Kidney epithelial cell (primary cell): ENCODE measurements at regions not wholly inside any gene's neighbourhood (a gene's known extent, or its start where the extent isn't known, plus 50 kb on each side); places are given as distances from the start of the nearest gene placed in this dataset.

ENCODE experiments used
- DNase-seq: peaks from one replicate; pipeline ENCODE4 v3.0.0-alpha.2; 2010; ENCODE audit warnings: low read depth
- H3K27me3 ChIP-seq: 2 replicates; pipeline ENCODE4 v1.6.0; 2011; ENCODE audit warnings: low read length; ENCODE audit not compliant: control insufficient read depth, insufficient read depth
- H3K36me3 ChIP-seq: 2 replicates; pipeline ENCODE4 v1.5.1; 2011; ENCODE audit warnings: low read length; ENCODE audit not compliant: control insufficient read depth, insufficient read depth
- H3K4me3 ChIP-seq: 2 replicates; pipeline ENCODE4 v1.5.1; 2011; ENCODE audit warnings: low read depth, mild to moderate bottlenecking, control low read depth, low read length
- TF ChIP-seq, protein P1 (sequence below): IDR thresholded peaks from 2 replicates; pipeline ENCODE4 v1.5.1; 2011; ENCODE audit warnings: mild to moderate bottlenecking, moderate library complexity, low read length, control low read depth, inconsistent platforms; ENCODE audit not compliant: insufficient read depth, poor library complexity, severe bottlenecking

DNA sequence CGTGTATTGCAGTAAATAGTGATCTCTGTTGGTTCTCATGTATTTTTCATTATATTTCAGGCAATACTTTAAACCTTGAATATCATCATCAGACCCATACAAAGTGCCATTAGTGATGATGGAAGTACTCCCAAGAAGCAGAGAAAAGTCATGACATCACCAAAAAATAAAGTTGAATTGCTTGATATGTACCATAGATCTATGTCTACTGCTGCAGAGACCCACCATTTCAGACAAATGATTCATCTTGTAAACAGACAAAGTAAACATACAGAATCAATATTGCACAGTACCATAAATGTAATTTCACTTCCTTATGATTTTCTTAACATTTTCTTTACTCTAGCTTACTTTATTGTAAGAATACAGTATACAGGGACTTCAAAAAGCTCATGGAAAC, 347.8 kb downstream of the IPMK start:
- TF ChIP-seq, protein P1, sequence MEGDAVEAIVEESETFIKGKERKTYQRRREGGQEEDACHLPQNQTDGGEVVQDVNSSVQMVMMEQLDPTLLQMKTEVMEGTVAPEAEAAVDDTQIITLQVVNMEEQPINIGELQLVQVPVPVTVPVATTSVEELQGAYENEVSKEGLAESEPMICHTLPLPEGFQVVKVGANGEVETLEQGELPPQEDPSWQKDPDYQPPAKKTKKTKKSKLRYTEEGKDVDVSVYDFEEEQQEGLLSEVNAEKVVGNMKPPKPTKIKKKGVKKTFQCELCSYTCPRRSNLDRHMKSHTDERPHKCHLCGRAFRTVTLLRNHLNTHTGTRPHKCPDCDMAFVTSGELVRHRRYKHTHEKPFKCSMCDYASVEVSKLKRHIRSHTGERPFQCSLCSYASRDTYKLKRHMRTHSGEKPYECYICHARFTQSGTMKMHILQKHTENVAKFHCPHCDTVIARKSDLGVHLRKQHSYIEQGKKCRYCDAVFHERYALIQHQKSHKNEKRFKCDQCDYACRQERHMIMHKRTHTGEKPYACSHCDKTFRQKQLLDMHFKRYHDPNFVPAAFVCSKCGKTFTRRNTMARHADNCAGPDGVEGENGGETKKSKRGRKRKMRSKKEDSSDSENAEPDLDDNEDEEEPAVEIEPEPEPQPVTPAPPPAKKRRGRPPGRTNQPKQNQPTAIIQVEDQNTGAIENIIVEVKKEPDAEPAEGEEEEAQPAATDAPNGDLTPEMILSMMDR, result no peak
- Histone ChIP-seq H3K4me3 (no peak overlapping the region), H3K27me3 (no peaks in the 10 kb centered on the region), H3K36me3 (no peaks in the 10 kb centered on the region)
- DNase-seq, result no peak

DNA sequence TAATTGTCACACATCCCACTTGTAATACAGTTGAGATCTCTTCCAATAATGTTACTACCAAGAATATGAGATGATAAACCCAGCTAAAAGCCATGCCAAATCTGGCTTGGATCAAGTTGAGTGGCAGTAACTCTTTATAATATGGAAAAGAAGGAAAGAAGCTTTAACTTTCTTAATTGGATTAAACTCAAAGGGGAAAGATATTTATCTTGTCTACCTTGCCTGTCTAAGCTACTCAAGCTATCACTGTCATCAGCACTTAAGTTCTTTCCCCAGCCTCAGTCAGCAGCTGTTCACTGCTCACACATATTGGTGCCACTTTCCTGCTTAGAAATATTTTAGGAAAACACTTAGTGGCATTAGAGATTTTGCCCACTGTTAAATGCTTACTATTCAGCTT, 350.7 kb downstream of the IPMK start:
- no peaks in the 10 kb centered on the region for H3K27me3 ChIP-seq
- no peak for DNase-seq
- TF ChIP-seq, protein P1, result no peak
- no peak overlapping the region for H3K4me3 ChIP-seq
- no peaks in the 10 kb centered on the region for H3K36me3 ChIP-seq

DNA sequence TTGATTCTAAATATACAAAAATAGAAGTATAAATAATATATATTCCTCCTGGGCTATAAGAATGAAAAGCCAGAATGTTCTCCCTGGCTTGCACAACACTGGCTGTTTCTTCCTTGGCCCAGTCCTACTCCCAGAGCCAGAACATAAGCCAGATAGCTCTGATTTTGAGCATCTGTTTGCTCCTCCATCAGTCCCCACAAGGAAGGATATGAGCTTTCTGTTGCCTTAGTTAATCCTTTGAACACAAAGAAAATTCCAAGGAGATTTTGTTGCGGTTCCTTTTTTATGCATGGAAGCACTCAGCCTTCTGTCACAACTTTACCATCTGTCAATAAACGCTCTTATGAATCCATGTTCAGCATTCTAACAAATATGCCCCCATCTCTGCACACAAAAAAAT, 361.8 kb downstream of the IPMK start:
- Histone ChIP-seq H3K36me3 (no peaks in the 10 kb centered on the region), H3K4me3 (no peak overlapping the region), H3K27me3 (no peaks in the 10 kb centered on the region)
- TF ChIP-seq, protein P1, result no peak
- DNase-seq, result no peak

DNA sequence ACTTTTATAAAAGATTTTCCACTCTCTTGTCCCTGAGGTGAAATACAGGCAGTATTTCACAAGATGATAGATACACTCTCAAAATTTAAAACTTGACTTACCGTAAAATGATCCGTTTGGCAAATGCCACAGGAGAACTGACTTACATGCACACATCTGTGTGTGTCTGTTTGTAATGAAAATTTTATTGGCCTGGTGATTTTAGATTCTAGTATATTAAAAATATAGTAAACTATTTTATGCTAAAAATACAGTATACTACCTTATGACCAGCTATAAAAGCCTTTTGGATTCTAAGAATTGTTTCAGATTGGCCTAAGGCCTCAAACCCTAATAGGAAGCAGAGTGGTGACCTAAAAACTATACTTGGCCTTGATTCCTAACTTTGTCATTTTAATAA, 362.7 kb downstream of the IPMK start:
- Histone ChIP-seq H3K4me3 (no peak overlapping the region), H3K36me3 (no peaks in the 10 kb centered on the region), H3K27me3 (no peaks in the 10 kb centered on the region)
- TF ChIP-seq, protein P1, result no peak
- no peak for DNase-seq

DNA sequence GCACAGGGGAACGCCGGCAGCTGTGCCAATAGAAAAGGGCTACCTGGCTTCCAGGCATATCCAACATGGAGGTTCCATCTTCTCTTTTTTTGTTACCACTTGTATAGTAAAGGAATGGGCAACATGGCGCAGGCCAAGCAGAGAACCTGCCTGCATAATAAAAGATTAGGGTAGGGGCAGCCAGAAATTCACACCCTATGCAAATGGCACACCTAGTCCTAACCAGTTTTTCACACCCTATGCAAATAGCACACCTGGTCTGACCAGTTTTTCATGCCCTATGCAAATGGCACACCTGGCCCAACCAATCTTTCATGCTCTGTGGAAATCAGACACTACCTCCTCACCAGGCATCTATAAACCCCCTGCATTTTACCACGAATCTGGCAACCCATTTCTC, 369.5 kb downstream of the IPMK start:
- Histone ChIP-seq H3K4me3 (no peak overlapping the region), H3K27me3 (no peaks in the 10 kb centered on the region), H3K36me3 (no peaks in the 10 kb centered on the region)
- TF ChIP-seq, protein P1, result no peak
- DNase-seq, result no peak

DNA sequence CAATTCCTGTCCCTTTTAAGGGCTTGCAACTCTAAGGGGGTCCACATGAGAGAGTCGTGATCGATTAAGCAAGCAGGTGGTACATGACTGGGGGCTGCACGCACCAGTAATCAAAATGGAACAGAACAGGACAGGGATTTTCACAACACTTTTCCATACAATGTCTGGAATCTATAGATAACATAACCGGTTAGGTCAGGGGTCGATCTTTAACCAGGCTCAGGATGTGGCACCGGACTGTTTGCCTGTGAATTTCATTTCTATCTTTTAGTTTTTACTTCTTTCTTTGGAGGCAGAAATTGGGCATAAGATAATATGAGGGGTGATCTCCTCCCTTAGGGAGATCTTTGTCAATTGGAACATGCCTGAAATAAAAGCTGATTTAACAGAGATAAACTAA, 370.1 kb downstream of the IPMK start:
- DNase-seq, result no peak
- Histone ChIP-seq H3K4me3 (no peak overlapping the region), H3K27me3 (no peaks in the 10 kb centered on the region), H3K36me3 (no peaks in the 10 kb centered on the region)
- TF ChIP-seq, protein P1, result no peak
